ENCODE measurements at regions not wholly inside any gene's neighbourhood (a gene's known extent, or its start where the extent isn't known, plus 50 kb on each side); places are given as distances from the start of the nearest gene placed in this dataset.
"Not testable (repeated sequence)": the region's sequence is repeated elsewhere in the genome, so short reads cannot be mapped to it uniquely, and the experiment has no call there.

DNA sequence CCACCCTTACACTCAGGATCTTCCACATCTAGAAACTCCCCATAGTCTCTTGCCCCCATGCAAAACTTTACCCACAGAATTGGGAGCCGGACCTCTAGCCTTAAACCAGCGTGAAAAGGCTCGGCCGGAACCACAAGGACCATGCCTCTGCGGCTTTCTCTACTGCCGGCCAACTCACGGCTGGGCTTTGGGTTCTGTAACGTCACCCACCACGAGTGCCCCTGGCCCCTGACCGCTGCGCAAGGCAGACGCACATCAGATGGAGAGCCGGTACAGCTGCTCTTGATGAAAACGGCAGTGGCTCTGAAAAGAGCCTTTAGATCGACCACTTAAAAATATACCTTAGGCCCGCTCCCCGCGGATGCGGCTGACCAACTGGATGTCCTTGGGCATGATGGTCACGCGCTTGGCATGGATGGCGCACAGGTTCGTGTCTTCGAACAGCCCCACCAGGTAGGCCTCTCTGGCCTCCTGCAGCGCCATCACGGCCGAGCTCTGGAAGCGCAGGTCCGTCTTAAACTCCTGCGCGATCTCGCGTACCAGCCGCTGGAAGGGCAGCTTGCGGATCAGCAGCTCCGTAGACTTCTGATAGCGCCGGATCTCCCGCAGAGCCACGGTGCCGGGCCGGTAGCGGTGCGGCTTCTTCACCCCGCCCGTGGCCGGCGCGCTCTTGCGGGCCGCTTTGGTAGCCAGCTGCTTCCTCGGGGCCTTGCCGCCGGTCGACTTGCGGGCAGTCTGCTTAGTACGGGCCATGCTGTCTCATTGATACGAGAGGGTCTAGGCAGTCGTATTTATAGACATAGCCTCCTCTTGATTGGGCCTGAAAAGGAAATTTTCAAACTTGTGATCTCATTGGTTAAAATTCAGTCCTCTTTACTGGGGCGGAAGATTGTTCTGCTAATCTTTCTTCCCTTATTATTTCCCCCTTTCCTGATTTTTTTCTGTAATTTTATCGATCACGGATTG lies 66.3 kb downstream of the FAM72C start:
- peak; percentile 52 for DNase-seq

DNA sequence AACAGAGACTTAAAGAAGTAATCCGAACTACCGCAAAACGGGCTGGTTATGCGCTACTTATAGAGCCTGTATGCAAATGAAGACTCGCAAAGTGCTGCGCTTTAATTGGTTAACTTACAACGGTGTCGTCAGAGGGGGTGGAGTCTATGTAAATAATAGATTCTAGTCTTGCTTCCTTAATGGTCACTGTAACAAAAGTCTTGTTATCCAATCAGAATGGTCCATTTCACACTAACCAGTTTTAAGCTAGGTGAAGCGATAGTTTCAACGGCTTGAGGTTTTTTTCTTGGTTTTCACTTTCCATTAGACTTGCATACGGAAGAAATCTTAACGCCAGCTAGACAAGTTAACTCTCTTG lies 67.2 kb downstream of the FAM72C start:
- DNase-seq: not testable (repeated sequence)

DNA sequence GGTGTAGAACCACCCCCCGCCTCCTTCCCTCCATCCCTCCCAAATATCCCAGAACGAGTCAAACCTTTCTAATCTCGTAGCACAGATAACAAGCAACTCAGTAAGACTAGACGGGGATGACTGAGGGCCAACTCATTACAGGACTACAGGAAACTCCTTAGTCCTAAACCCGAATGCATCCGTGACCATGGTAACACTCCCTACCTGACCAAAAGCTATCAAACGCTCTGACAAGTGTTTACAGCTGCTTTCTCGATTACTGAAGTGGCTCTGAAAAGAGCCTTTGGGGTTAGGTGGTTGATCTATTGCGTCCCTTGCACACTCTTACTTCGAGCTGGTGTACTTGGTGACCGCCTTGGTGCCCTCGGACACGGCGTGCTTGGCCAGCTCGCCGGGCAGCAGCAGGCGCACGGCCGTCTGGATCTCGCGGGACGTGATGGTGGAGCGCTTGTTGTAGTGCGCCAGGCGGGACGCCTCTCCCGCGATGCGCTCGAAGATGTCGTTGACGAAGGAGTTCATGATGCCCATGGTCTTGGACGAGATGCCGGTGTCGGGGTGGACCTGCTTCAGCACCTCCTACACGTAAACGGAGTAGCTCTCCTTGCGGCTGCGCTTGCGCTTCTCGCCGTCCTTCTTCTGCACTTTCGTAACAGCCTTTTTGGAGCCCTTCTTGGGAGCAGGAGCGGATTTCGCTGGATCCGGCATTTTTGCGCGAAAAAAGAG lies 67.7 kb downstream of the FAM72C start:
- DNase-seq: peak; percentile 53

DNA sequence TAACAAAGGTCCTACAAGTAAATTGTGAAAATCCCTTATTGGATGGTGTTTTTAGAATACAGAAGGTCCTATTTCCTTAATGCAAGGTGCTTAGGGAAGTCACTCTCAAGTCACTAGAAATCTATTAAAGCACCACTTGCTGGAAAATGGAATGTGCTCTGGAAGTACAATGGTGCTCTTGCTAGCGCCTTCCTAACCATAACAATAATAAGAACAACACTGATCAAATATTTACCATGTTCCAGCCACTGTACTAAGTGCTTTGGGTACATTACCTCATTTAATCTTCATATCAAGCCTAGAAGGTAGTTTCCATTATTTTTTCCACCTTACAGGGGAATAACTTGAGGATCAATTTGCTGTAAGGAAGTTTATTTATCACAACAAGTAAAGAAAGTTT lies 75.4 kb downstream of the FAM72C start:
- DNase-seq: not testable (repeated sequence)

- peak; percentile 34 for DNase-seq
These were observed 86.7 kb downstream of the FAM72C start for GRCh38 chr1:143884932-143885574.

- DNase-seq: not testable (repeated sequence)
These were observed 87.3 kb downstream of the FAM72C start for GRCh38 chr1:143884532-143884931.

GRCh38 chr1:143879757-143880536 lies 91.8 kb downstream of the FAM72C start:
- DNase-seq: not testable (repeated sequence)

DNA sequence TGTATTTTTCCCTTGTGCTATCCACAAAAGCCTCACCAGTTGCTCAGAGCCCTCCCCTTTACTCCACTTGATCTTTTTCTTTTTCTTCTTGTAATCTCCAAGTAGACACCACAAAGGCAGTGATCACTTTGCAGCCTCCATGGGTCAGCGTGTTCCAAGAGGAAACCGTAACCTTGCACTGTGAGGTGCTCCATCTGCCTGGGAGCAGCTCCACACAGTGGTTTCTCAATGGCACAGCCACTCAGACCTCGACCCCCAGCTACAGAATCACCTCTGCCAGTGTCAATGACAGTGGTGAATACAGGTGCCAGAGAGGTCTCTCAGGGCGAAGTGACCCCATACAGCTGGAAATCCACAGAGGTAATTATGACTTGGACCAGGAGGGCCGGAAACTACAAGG lies 95.8 kb downstream of the FAM72C start:
- not testable (repeated sequence) for DNase-seq

DNA sequence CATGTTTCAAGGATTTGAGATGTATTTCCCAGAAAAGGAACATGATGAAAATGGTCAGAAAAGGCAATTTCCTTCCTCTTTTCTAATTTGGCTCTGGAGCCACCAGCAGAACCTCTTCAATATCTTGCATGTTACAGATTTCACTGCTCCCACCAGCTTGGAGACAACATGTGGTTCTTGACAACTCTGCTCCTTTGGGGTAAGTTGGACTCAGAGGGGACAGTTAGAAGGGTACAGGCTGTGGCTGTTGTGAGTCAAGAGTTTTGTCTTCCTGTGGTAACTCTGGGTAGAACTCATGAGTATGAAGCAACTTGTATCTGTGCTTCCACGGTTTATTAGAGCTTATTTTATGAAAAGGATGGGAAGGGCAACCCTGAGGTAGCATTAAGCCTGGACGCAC lies 97.2 kb downstream of the FAM72C start:
- DNase-seq: not testable (repeated sequence)

DNA sequence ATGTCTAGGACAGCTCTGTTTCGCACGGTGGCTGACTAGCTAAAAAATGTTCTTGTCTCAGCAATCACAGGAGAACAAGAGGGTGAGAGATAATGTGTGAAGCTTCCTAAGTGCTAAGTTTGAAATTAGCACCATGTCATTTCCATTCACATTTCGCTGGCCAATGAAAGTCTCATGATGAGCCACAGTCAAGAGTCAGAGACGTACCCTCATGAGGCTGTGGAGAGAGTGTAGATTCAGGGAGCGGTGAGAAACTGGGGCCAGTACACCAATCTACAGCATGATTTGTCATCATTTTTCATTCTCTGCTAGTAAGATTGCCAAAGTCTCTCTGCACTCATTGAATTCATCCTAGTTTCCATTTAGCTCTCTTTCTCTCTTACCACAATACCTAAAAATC lies 98.1 kb downstream of the FAM72C start:
- not testable (repeated sequence) for DNase-seq

GRCh38 chr1:143870388-143870787 lies 101.4 kb downstream of the FAM72C start:
- not testable (repeated sequence) for DNase-seq

DNA sequence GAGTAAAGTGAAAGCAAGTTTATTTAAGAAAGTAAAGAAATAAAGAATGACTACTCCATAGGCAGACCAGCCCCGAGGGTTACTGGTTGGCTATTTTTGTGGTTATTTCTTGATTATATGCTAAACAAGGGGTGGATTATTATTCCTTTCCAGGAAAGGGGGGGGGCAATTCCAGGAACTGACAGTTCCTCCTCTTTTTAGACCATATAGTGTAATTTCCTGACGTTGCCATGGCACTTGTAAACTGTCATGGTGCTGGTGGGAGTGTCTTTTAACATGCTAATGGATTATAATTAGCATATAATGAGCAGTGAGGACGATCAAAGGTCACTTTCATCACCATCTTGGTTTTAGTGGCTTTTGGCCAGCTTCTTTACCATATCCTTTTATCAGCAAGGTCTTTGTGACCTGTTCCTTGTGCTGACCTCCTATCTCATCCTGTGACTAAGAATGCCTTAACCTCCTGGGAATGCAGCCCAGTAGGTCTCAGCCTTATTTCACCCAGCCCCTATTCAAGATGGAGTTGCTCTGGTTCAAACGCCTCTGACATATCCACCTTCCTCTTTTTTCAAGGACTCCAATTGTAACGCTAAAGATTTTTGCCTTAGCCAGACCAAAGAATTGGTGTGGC lies 104.1 kb downstream of the FAM72C start:
- DNase-seq: not testable (repeated sequence)

DNA sequence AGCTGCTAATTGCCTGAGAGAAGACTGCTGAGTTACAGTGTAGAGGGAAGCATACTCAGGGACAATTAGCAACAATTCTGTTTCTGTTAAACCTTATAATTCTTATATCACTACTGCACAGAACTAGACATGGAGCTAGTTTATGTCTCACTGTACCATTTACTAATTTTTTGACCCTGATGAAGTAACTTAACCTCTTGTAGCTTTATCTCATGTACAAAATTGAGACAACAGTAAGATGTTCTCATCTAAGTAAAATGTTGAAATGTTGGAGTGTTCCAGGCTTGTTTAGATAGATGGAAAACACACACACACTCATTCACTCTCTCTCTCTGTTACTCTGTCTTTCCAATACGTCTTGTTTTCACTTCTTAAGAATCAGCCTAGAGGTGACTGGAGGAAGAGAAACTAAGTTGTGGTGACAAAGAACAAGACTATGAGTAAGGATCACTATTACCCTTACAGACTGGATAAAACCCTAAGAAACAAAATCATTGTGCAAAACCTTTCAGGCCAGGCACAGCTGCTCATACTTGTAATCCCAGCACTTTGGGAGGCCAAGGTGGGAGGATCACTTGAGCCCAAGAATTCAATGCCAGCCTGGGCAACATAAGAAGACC lies 107.8 kb downstream of the FAM72C start:
- DNase-seq: not testable (repeated sequence)

GRCh38 chr1:143862722-143863121 lies 109.1 kb downstream of the FAM72C start:
- DNase-seq: not testable (repeated sequence)

GRCh38 chr1:143861306-143861705 lies 110.5 kb downstream of the FAM72C start:
- not testable (repeated sequence) for DNase-seq

DNA sequence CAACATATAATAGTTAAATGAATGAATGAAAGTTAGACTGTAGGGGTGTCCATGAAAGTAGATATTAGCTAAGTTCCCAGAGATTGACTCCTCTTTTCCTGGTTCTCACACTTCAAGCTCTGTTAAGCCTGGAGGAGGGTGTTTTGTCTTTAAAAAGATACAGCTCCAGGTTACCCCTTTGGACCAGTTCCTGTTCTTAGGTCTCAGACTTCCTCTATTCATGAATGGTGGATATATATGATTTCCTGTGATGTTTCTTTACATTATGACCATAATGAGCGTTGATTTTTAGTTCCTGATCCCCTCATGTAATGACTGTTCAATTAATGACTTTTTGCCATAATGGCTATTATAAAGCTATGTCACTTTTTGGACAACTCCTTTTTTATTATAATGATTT lies 115.9 kb downstream of the FAM72C start:
- DNase-seq: not testable (repeated sequence)

- DNase-seq: not testable (repeated sequence)
These were observed 117.7 kb downstream of the FAM72C start for GRCh38 chr1:143854069-143854468.

GRCh38 chr1:143850637-143851036 lies 121.1 kb downstream of the FAM72C start:
- not testable (repeated sequence) for DNase-seq

GRCh38 chr1:143848859-143849258 lies 122.9 kb downstream of the FAM72C start:
- DNase-seq: not testable (repeated sequence)

GRCh38 chr1:143845193-143845592 lies 126.6 kb downstream of the FAM72C start:
- DNase-seq: not testable (repeated sequence)

GRCh38 chr1:143842058-143842457 lies 129.7 kb downstream of the FAM72C start:
- DNase-seq: not testable (repeated sequence)
